CD1c-positive myeloid dendritic cell (primary cell): ENCODE measurements at regions not wholly inside any gene's neighbourhood (a gene's known extent, or its start where the extent isn't known, plus 50 kb on each side); places are given as distances from the start of the nearest gene placed in this dataset.

ENCODE experiments used
- DNase-seq: peaks from one replicate; pipeline ENCODE4 v3.0.0-alpha.2; 2016; ENCODE audit errors: extremely low spot score

DNA sequence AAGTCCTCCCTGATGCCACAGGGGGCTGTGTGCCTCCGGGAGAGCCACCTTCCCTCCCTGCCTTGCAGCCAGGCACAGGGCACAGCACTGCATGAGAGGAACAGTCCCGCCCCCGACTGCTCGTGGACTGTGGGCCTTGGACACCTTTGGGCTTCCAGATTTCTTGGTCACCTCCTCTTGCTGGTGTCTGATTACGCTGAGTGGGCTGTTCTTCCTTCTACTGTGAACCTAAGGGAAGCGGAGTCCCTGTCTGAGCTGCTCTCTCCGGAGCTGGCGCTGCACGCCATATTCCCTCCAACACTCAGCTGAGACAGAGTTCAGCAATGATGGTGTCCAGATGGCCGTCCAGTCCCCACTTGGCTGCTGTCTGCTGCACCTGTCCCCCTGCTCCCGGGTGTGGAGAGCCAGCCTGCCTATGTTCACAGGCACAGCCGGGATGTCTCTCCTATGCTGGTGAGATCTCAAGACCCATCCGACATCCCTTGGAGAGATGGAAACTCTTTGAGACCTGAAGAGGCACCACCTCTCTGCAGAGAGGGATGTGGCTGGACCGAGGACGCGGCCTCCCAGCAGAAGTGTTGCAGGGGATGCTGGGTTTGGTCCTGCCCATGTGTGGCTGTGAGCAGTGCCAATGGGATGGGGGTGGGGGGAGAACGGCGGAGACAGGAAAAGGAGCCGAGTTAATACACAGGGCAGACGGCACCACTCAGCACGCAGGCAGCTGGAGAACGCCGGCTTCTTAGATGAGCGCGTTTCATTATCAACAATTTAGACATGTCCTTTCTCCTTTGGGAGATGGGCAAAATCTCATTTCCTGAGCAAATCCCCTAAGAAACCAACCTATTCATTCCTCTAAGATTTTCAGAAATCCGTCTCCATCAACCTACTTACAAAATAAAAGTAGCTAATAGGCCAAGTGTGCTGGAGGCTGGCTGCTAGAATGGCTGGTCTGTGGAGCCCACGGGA lies 171.9 kb downstream of the ENGASE start:
- no peak for DNase-seq

GRCh38 chr17:79244665-79245064 lies 170.0 kb downstream of the ENGASE start:
- no peak for DNase-seq

DNA sequence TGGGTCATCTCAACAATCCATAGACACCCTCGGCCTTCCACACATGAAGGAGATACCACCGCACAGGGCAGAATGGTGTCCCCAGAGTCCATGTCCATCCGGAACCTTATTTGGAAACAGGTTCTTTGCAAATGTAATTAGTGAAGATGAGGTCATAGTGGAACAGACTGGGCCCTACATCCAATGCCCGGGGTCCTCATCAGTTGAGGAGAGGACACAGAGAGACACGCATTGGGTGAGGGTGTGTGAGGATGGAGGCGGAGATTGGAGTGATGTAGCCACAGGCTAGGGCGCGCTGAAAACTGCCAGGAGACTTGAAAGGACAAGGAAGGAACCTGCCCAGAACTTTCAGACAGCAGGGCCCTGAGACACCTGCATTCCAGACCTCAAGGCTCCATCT lies 169.4 kb downstream of the ENGASE start:
- DNase-seq: no peak

- no peak for DNase-seq
Measured at GRCh38 chr17:79243603-79243990, 169.0 kb downstream of the ENGASE start.

GRCh38 chr17:79242873-79243602 lies 168.4 kb downstream of the ENGASE start:
- DNase-seq: no peak

DNA sequence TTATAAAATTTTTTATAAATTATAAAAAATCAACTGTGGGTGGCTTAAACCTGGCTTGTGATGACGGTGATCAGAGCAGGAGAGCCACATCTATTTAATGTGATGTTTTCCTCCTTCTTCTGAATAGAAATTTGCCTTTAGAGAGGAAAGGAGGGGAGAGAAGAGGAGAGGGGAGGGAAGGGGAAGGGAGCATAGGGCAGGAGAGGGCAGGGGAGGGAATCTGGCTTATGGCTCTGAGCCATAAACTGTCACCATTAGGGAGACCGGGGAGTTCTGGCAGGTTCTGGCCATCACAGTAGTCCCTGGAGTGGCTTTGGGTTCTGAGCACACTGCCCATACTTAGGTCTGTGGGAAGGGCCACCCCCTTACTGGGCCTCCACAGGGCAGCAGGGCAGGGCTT lies 167.8 kb downstream of the ENGASE start:
- DNase-seq: no peak

GRCh38 chr17:79241616-79242015 lies 167.0 kb downstream of the ENGASE start:
- no peak for DNase-seq

GRCh38 chr17:79239205-79239604 lies 164.6 kb downstream of the ENGASE start:
- DNase-seq: no peak

DNA sequence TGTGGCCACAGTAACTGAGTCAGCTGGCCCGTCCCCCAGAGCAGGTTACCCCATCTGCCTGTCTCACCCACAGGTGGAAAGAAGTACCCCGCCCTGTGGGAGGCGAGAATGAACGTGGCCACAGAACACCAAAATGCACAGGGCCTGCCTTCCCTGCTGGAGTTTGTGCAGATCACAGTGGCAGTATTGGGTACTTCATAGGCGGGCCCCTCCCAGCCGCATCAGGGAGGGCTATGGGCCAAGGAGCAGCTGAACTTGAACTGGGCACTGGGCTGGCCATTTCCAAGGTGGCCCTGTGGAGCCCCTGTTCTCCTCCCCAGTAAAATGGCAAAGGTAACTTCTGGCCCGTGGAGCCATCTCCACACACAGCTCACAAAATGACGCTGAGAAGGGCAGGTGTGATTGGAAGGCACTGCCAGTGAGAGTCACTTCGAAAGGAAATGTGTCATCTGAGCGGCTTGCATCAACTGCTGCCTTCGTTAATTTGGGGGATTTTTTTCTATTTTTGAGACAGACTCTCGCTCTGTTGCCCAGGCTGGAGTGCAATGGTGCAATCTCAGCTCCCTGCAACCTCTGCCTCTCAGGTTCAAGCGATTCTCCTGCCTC lies 162.9 kb downstream of the ENGASE start:
- DNase-seq: no peak

DNA sequence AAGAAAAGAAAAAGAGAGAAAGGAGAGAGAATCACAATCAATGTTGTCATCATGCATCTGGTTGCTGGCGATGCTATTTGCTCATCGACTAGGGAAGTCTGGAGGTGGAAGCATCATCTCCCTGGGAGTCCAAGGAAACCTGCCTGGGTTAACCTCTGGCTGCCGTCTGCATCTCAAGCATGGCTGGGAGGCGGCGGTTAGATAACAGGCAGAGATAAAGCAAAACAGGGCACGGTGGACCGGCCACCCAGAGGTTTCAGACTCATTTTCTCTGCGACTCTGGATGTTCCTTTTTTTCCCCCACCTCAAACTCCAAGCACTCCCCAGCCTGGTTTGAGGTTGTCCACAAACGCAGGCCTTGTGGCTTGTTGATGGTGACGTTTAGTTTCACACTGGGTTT lies 161.2 kb downstream of the ENGASE start:
- no peak for DNase-seq

DNA sequence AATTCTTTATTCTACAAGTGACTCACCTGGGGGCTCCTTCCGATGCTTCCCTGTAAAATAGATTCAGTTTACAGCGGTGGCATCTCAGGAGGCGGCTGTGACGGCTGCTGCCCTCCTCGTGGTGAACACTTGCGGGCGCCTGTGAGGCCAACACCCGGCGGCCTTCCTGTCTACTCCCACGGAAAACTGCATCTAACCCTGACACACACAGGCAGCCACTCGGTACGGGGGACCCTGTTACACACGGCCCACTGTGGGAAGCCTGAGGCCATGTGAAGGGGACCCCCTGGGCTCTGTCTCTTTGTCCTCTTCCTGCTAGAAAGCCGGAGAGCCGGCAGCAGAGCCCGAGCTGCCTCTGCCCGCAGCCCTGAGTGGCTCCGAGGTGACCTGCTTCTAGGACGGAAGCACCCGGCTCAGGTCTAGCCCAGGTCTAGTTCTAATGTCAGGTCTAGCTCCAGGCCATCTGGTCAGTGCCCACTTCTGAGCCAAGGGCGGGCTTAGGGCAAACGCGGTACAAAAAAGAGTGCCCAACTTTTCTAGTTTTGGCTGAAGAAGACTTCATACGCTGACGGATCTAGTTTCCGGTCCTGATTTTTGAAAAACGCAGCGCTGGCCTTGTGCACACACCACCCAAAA lies 159.4 kb downstream of the ENGASE start:
- no peak for DNase-seq

DNA sequence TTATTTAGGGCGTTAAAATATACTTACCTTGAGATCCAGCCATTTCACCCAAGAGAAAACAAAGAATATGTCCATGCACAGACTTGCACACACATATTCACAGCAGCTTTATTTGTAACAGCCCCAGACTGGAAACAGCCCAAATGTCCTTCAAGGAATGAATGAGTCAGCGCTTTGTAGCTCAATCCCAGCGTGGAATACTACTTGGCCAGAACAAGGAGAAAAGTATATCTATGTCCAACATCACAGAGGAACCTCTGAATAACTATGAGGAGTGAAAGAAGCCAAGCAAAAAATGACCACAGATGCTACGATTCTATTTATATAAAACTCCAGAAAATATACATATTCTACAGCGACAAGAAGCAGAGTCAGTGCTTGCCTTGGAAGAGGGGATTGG lies 158.3 kb downstream of the ENGASE start:
- DNase-seq: no peak

DNA sequence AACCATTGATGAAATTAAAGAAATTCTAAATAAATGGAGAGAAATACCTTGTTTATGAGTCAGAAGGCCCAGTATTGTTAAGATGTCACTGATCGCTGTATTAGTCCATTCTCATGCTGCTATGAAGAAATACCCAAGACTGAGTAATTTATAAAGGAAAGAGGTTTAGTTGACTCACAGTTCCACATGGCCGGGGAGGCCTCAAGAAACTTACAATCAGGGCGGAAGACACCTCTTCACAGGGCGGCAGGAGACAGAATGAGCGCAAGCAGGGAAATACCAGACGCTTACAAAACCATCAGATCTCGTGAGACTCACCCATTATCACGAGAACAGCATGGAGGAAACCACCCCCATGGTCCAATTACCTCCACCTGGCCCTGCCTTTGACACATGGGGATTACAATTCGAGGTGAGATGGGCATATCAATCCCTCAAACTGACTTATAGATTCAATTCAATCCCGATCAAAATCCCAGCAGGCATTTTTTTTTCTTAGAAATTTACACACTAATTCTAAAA lies 157.2 kb downstream of the ENGASE start:
- DNase-seq: no peak

DNA sequence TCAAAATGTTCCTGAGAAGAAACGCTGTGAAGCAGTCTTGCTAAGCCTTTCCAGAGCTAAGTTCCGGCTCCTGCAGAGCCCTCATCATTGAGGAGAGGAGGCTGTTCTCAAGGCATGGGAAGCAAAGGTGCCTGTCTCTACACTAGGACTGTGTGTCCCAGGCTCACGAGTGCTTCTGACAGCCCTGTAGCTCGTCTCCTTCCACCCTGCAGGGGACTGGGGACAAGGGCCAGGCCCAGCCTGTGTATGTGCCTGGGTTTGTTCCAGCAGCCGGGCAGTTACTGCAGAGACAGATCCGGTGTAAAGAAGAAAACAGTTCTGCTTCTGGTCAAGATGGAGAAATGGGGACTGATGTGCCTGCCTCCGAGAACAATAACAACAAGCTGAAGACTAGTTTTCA lies 156.0 kb downstream of the ENGASE start:
- no peak for DNase-seq

DNA sequence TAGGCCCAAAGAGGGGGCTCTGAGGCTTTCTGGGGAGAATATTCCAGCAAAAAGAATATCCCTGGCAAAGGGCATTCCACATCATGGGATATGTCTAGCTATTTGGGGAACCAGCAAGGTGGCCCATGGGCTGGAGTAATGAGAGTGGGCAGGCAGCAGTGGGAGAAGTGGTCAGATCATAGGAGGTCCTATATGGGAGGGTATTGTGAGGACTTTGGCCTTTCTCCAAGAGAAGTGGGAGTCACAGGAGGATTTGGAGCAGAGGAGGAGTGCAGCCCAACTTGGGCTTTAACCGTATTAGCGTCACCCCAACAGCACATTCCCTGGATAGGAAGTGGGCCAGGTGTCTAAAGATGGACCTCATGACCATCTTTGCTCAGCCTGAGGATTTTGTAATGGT lies 151.4 kb downstream of the ENGASE start:
- DNase-seq: no peak

DNA sequence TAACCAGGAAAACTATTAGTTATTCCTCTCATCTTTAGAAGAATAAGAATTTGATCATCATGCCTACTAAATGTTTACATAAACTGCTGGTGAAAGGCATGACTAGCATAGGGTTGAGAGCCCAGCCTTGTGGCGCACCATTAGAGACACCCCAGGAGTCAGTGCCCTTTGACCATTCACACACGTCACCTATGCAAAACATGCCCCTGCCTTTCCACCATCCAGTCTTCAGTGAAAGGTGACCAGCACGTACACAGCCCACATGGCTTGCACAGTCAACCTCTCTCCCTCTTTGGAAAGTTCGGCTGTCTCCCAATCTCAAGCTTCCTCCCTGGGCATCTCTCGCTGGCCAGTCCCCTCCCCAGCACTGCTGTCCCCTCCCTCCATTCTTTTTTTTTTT lies 150.3 kb downstream of the ENGASE start:
- no peak for DNase-seq

DNA sequence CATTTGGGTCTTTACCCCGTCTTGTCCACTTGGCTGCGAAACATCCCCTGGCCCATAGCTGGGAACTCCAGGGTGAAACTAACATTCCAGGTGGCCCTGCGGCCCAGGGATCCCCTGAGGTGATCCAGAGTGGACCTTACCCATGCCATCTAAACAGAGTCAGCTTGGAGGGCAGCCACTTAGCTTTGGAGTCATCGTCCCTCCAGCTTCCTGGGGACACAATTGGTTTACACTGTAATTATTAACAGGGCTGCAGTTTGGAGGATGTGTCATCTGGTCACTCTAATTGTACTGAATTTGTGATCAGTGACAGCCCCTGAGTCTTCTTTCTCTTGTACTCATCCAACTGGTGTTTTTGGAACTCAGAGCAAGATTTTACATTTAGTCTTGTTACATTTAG lies 149.9 kb downstream of the ENGASE start:
- no peak for DNase-seq

DNA sequence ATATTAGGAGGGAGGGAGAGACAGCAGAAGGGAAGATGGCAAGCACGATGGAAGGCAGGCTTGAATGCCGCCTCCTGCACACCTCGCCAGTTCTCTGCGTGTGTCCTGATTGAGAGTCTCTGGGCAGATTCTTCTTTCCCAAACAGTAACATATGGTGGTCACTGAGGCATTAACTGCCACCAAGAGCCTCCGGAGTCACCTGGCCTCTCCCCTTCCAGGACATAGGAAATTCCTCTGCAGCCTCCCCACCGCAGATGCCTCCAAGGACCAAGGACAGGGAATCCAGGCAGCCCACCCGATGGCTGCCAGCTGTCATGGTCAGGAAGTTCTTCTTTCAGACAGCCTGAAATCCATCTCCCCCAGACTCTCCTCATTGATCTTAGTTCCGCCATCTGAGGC lies 149.3 kb downstream of the ENGASE start:
- DNase-seq: no peak

- DNase-seq: no peak
Measured at GRCh38 chr17:79223471-79223870, 148.8 kb downstream of the ENGASE start.

GRCh38 chr17:79221597-79221996 lies 147.0 kb downstream of the ENGASE start:
- DNase-seq: no peak

GRCh38 chr17:79220713-79221291 lies 146.2 kb downstream of the ENGASE start:
- no peak for DNase-seq
